Transverse colon (tissue), 4 donors: ENCODE measurements at regions not wholly inside any gene's neighbourhood (a gene's known extent, or its start where the extent isn't known, plus 50 kb on each side); places are given as distances from the start of the nearest gene placed in this dataset.

Experiments used
- DNase-seq: peaks from one replicate; pipeline ENCODE4 v3.0.0-alpha.2; 2019
- H3K27ac ChIP-seq, 4 donors: fragments of 200-600 bp; sonication (generic); 2 replicates each; pipeline ENCODE4 v1.5.1; 2016 to 2018; ENCODE audit warnings: inconsistent platforms in 4 of 4
- H3K27me3 ChIP-seq: fragments of 200-600 bp; sonication (generic); 2 replicates; pipeline ENCODE4 v1.5.1; 2017; ENCODE audit warnings: inconsistent platforms
- H3K36me3 ChIP-seq, 4 donors: fragments of 200-600 bp; sonication (generic); 2 replicates each; pipeline ENCODE4 v1.5.1; 2017 to 2019; ENCODE audit warnings: inconsistent platforms in 4 of 4
- H3K4me1 ChIP-seq, 4 donors: fragments of 200-600 bp; sonication (generic); 2 replicates each; pipeline ENCODE4 v1.5.1; 2017 to 2020; ENCODE audit warnings: inconsistent platforms in 4 of 4
- H3K4me3 ChIP-seq, 4 donors: fragments of 200-600 bp; sonication (generic); 1 replicate in 1 of 4; 2 replicates in 3 of 4; pipeline versions ENCODE4 v1.5.1 to v1.6.1; 2017 to 2019; ENCODE audit warnings: inconsistent platforms in 4 of 4
- H3K9me3 ChIP-seq, 2 donors: fragments of 200-600 bp; sonication (generic); 2 replicates each; pipeline ENCODE4 v1.5.1; 2017 to 2019; ENCODE audit warnings: inconsistent platforms in 2 of 2
- CTCF ChIP-seq, 5 experiments: fragments of 200-600 bp in 3 of 5; fragments of 450-650 bp in 2 of 5; sonication (generic) in 3 of 5; IDR thresholded peaks; 1 replicate in 2 of 5; 2 replicates in 3 of 5; pipeline ENCODE4 v1.5.1; 2016 to 2017; ENCODE audit warnings: antibody characterized with exemption in 5 of 5, inconsistent platforms in 3 of 5, mild to moderate bottlenecking in 2 of 5, moderate library complexity in 1 of 5
- EP300 ChIP-seq: sonication (generic); formaldehyde crosslinking; IDR thresholded peaks from one replicate; pipeline ENCODE4 v1.6.1; 2017; ENCODE audit warnings: antibody characterized with exemption, low read depth
- POLR2A ChIP-seq: fragments of 450-650 bp; IDR thresholded peaks from one replicate; pipeline ENCODE4 v1.6.1; 2016; ENCODE audit warnings: antibody characterized with exemption, mild to moderate bottlenecking, moderate library complexity
- POLR2AphosphoS5 ChIP-seq, 3 donors: sonication (generic); formaldehyde crosslinking; IDR thresholded peaks; one replicate each; pipeline ENCODE4 v1.6.1; 2016; ENCODE audit warnings: antibody characterized with exemption in 3 of 3
- WGBS, 2 donors: methylation state at CpG; one replicate each; pipeline ENCODE4 v1.1.5; 2018; ENCODE audit warnings: low coverage in 1 of 2; 5-methylcytosine and 5-hydroxymethylcytosine counted together
- in situ Hi-C, 4 donors: fragments of 200-750 bp; cut with MboI; loops; one replicate each; pipeline versions ENCODE4 v1.15.0 to v1.15.1; 2017; ENCODE audit warnings: low sequenced_read_pairs in 3 of 4, low pct_ligation_motif_present in 1 of 4, low pct_unique_long_range_greater_than_20kb in 1 of 4
- intact Hi-C: fragments of 100-400 bp; cut with DNase I; formaldehyde crosslinking; loops from one replicate; pipeline ENCODE4 v1.15.1; 2023; ENCODE audit warnings: low total_unique reads

GRCh38 chr3:145754605-145755289 lies 406.2 kb downstream of the PLOD2 start:
- Histone ChIP-seq H3K9me3 (no peaks in the 10 kb centered on the region), H3K36me3 (no peaks in the 10 kb centered on the region), H3K4me1 (no peaks in the 10 kb centered on the region), H3K27ac (no peak overlapping the region), H3K4me3 (no peak overlapping the region), H3K27me3 (no peaks in the 10 kb centered on the region)
- in situ Hi-C loops (no loop called here), intact Hi-C loops (no loop called here)
- DNase-seq = no peak
- TF ChIP-seq EP300 (no peak), POLR2AphosphoS5 (IDR thresholded peaks at IDR 0.05) (no peak), CTCF (IDR thresholded peaks at IDR 0.05) (no peak), POLR2A (no peak)
- WGBS, 2 donors = 78 to 85% methylated on average over 2 to 3 of the region's 3 CpGs

GRCh38 chr3:145760036-145760435 lies 400.9 kb downstream of the PLOD2 start:
- Histone ChIP-seq H3K36me3 (no peaks in the 10 kb centered on the region), H3K27me3 (no peaks in the 10 kb centered on the region), H3K4me1 (no peaks in the 10 kb centered on the region), H3K27ac (no peak overlapping the region), H3K4me3 (no peak overlapping the region), H3K9me3 (no peaks in the 10 kb centered on the region)
- 87 to 91% methylated on average over 1 of the region's 1 CpG for WGBS, 2 donors
- no peak for DNase-seq
- no peak for TF ChIP-seq CTCF (IDR thresholded peaks at IDR 0.05)
- TF ChIP-seq EP300 = no peak
- TF ChIP-seq POLR2AphosphoS5 (IDR thresholded peaks at IDR 0.05) = no peak
- TF ChIP-seq POLR2A = no peak
- in situ Hi-C loops = no loop called here
- intact Hi-C loops = no loop called here

- Histone ChIP-seq H3K36me3 (no peaks in the 10 kb centered on the region), H3K27me3 (no peaks in the 10 kb centered on the region), H3K9me3 (peaks cover 0 to 3% of the 10 kb centered on the region in 2 donors), H3K27ac (no peak overlapping the region), H3K4me1 (no peaks in the 10 kb centered on the region), H3K4me3 (no peak overlapping the region)
- no peak for DNase-seq
- TF ChIP-seq POLR2A (no peak), CTCF (IDR thresholded peaks at IDR 0.05) (peak in 1 of 5 experiments; percentile 7)
- in situ Hi-C loops (no loop called here), intact Hi-C loops (no loop called here)
- 0% methylated on average over 1 of the region's 1 CpG for WGBS, 2 donors
Observed at GRCh38 chr3:145767909-145768308, 393.1 kb downstream of the PLOD2 start.

GRCh38 chr3:145776782-145777408 lies 384.1 kb downstream of the PLOD2 start:
- no peak overlapping the region for H3K27ac ChIP-seq
- in situ Hi-C loops (no loop called here), intact Hi-C loops (no loop called here)
- H3K36me3 ChIP-seq = no peaks in the 10 kb centered on the region
- no peak for DNase-seq
- 45 to 59% methylated on average over 4 of the region's 4 CpGs for WGBS, 2 donors
- no peaks in the 10 kb centered on the region for H3K4me1 ChIP-seq
- TF ChIP-seq CTCF (IDR thresholded peaks at IDR 0.05) = peak; percentile 28 to 48 (median 36)
- TF ChIP-seq POLR2AphosphoS5 (IDR thresholded peaks at IDR 0.05) = no peak
- no peaks in the 10 kb centered on the region for H3K9me3 ChIP-seq
- no peak overlapping the region for H3K4me3 ChIP-seq
- no peaks in the 10 kb centered on the region for H3K27me3 ChIP-seq
